ENCODE measurements at regions not wholly inside any gene's neighbourhood (a gene's known extent, or its start where the extent isn't known, plus 50 kb on each side); places are given as distances from the start of the nearest gene placed in this dataset.
"Not testable (repeated sequence)": the region's sequence is repeated elsewhere in the genome, so short reads cannot be mapped to it uniquely, and the experiment has no call there.

DNA sequence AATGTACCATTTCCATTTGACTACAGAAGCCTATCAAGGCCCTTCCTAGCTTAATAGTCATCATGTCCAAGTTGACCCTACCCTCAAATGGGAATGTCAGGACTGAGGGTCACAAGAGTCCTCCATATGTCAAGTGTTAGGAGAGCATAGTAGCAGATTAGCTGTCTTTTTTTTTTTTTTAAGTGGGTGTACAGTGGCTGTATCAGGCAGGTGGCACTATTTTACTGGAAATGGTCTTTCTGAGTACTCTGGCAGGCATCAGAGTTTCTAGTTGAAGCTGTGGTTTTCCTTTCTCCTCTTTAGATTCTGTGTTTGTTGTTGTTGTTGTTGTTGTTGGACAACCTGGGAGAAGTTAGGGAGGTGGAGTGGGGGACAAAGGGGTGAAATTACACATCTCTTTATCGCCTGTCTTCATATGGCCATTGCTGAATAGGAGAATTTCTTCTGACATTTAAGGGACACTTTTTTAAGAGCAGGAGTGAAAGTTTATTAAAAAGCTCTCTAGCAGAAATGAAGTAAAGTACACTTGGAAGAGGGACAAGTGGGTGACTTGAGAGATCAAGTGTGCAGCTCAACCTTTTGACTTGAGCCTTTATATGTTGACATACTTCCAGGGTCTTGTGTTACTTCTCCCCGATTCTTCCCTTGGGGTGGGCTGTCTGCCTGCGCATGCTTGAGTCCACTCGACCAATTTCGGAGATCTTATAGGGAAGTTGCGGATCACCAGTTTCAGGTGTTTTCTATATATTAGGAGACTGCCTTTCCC is 104.1 kb upstream of the FOXP2 start:
- no peaks in the 10 kb centered on the region for H3K9me3 Mint-ChIP-seq
- H3K27me3 Mint-ChIP-seq, result no peaks in the 10 kb centered on the region
- H3K36me3 Mint-ChIP-seq, result no peaks in the 10 kb centered on the region
- POLR2A ChIA-PET, result no interaction called here
- ATAC-seq (ENCODE audit: low read depth) (no peak), DNase-seq (no peak)
- H3K4me1 Mint-ChIP-seq, result no peaks in the 10 kb centered on the region
- H3K4me3 Mint-ChIP-seq, result no peak overlapping the region
- H3K27ac Mint-ChIP-seq, result no peak overlapping the region

DNA sequence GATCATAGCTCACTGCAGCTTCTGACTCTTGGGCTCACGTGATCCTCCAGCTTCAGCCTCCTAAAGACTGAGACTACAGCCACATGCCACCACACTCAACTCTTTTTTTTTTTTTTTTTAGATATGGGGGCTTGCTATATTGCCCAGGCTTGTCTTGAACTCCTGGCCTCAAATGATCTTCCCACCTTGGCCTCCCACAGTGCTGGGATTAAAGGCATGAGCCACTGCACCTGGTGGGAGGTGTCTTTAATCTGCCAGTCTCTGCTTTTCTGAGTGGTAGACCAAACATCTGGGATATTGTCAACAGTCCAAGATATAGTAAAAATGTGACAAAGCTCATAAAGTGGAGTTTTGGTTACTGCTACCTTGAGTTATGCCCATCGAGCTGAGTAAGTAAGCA is 104.9 kb upstream of the FOXP2 start:
- no peak for ATAC-seq (ENCODE audit: low read depth)
- no peaks in the 10 kb centered on the region for H3K36me3 Mint-ChIP-seq
- no peaks in the 10 kb centered on the region for H3K4me1 Mint-ChIP-seq
- H3K27ac Mint-ChIP-seq, result no peak overlapping the region
- no peaks in the 10 kb centered on the region for H3K27me3 Mint-ChIP-seq
- H3K9me3 Mint-ChIP-seq, result no peaks in the 10 kb centered on the region
- no peak for DNase-seq
- POLR2A ChIA-PET, result no interaction called here
- no peak overlapping the region for H3K4me3 Mint-ChIP-seq

DNA sequence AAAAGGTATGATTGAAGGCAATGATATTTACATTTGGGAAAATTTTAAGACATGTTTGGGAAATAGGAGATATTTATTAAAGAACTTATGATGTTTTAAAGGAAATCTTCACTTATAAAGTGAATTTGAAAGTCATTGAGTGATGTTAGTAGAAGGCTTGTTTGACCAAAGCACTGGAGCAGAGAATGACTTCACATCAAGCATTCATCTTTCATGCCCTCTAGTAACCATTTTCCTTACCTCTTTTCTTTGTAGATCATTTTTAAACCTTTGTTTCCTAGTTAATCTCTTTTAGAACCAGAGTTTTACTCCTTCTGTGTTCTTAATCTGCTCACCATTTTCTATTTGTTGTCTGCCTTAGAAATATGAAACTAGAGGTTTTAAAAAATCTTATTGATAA is 111.3 kb upstream of the FOXP2 start:
- H3K27ac Mint-ChIP-seq, result no peak overlapping the region

DNA sequence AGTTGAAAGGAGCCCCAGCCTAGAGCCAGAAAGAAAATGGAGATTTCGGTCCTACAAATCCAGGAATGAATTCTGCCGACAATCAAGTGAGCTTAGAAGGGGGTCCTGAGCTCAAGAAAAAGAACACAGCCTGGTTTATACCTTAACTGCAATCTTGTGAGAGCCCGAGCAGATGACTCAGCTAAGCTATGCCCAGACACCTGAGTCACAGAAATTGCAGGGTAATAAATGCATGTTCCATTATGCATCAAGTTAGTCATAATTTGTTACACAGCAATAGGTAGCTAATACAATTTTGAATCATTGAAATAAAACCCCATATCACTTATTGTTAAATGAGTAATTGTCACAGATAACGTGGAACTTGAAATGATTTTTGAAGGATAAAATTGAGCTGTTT is 111.8 kb upstream of the FOXP2 start:
- ATAC-seq (ENCODE audit: low read depth) (no peak), DNase-seq (no peak)
- H3K4me3 Mint-ChIP-seq, result no peak overlapping the region
- H3K9me3 Mint-ChIP-seq, result no peaks in the 10 kb centered on the region
- POLR2A ChIA-PET, result no interaction called here
- H3K27me3 Mint-ChIP-seq, result no peaks in the 10 kb centered on the region
- H3K36me3 Mint-ChIP-seq, result no peaks in the 10 kb centered on the region
- H3K4me1 Mint-ChIP-seq, result no peaks in the 10 kb centered on the region
- no peak overlapping the region for H3K27ac Mint-ChIP-seq

More for the DNA sequence above, 111.3 kb upstream of the FOXP2 start:
- ATAC-seq (ENCODE audit: low read depth) (no peak), DNase-seq (no peak)
- H3K9me3 Mint-ChIP-seq, result no peaks in the 10 kb centered on the region
- POLR2A ChIA-PET, result no interaction called here
- H3K4me1 Mint-ChIP-seq, result no peaks in the 10 kb centered on the region
- no peak overlapping the region for H3K4me3 Mint-ChIP-seq
- H3K27me3 Mint-ChIP-seq, result no peaks in the 10 kb centered on the region
- H3K36me3 Mint-ChIP-seq, result no peaks in the 10 kb centered on the region

DNA sequence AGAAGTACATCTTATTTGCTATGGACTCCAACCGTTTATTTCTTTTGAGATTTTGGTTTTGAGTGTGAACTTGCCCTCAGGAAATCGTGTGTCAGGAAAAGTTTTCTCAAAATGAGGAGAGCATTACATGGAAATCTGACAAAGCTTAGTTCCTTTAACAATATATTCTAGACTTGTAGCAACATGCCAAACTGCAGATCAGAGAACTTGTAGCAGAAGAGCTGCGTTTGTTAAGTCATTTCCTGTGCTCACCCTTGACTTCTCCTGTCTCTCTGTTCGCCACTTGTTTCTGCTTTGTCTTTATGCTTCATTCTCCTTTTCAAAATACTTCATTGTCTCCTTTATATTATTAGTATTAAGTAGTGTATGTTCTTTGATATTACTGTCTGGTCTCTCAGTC is 116.6 kb upstream of the FOXP2 start:
- Mint-ChIP-seq H3K36me3 (no peaks in the 10 kb centered on the region), H3K27ac (no peak overlapping the region), H3K4me1 (no peaks in the 10 kb centered on the region), H3K4me3 (no peak overlapping the region), H3K27me3 (no peaks in the 10 kb centered on the region), H3K9me3 (no peaks in the 10 kb centered on the region)
- ATAC-seq (ENCODE audit: low read depth), result no peak
- no peak for DNase-seq
- POLR2A ChIA-PET, result no interaction called here

DNA sequence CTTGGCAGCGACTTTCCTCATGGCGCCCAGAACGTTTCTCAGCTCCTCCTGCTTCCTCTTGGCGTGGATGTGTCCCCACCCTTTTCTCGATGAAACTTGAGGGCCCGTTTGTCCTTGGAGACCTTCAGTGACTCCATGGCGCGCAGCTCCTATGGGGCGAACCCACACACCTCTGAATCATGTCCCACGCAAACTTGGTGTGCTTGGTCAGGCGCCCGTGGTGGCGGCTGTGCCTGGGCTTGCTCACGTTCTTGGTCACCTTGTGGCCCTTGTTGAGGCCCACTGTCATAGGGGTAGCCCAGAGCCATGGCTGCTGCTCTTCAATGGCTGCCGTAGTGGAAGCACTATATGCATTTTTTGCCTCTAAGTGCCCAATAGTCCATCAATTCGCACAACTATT is 117.5 kb upstream of the FOXP2 start:
- H3K4me1 Mint-ChIP-seq, result no peaks in the 10 kb centered on the region
- H3K9me3 Mint-ChIP-seq, result no peaks in the 10 kb centered on the region
- no peaks in the 10 kb centered on the region for H3K27me3 Mint-ChIP-seq
- DNase-seq, result no peak
- H3K36me3 Mint-ChIP-seq, result no peaks in the 10 kb centered on the region
- ATAC-seq (ENCODE audit: low read depth), result no peak
- no peak overlapping the region for H3K4me3 Mint-ChIP-seq
- POLR2A ChIA-PET, result no interaction called here
- no peak overlapping the region for H3K27ac Mint-ChIP-seq

DNA sequence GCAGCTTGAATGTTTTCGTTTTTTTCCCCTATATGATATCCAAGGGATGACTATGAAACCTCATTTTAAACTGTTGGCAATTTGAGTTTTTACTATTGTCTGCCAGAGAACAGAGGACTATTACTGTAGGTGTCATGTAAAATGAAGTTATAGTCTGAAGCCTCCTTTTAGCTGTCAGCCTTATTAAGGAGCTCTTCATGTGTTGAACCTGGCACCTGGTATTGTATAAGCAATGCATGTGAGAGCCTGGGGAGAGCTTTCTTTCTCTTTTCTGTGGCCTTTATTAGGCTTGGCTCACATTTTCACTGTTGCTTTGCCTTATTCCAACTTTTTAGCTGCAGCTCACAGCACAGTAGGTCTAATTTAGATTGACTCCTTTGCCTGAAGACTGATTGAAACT is 119.1 kb upstream of the FOXP2 start:
- H3K27me3 Mint-ChIP-seq, result no peaks in the 10 kb centered on the region
- no peaks in the 10 kb centered on the region for H3K36me3 Mint-ChIP-seq
- no peaks in the 10 kb centered on the region for H3K9me3 Mint-ChIP-seq
- DNase-seq, result no peak
- POLR2A ChIA-PET, result no interaction called here
- H3K27ac Mint-ChIP-seq, result no peak overlapping the region
- no peaks in the 10 kb centered on the region for H3K4me1 Mint-ChIP-seq
- H3K4me3 Mint-ChIP-seq, result no peak overlapping the region
- no peak for ATAC-seq (ENCODE audit: low read depth)

DNA sequence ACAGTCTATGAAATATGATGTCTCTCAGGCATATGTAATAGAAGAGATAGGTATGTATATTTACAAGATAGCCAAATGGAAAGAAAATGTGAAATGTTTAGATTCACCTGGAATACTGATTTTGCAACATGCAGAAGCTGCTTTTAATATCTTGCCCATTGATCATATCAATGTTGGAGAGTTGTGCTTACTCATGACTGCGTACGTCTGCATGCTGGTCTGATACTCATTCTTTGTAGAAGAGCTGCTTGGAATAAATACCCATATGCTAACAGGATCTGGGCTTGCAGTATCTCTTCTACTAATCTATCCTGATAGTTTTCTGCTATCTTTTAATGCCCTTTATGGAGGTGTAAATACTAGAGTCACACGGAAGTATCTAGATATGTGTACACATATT is 120.6 kb upstream of the FOXP2 start:
- Mint-ChIP-seq H3K4me3 (no peak overlapping the region), H3K4me1 (no peaks in the 10 kb centered on the region), H3K27me3 (no peaks in the 10 kb centered on the region), H3K27ac (no peak overlapping the region), H3K9me3 (no peaks in the 10 kb centered on the region), H3K36me3 (no peaks in the 10 kb centered on the region)
- DNase-seq (no peak), ATAC-seq (ENCODE audit: low read depth) (no peak)
- POLR2A ChIA-PET, result no interaction called here

DNA sequence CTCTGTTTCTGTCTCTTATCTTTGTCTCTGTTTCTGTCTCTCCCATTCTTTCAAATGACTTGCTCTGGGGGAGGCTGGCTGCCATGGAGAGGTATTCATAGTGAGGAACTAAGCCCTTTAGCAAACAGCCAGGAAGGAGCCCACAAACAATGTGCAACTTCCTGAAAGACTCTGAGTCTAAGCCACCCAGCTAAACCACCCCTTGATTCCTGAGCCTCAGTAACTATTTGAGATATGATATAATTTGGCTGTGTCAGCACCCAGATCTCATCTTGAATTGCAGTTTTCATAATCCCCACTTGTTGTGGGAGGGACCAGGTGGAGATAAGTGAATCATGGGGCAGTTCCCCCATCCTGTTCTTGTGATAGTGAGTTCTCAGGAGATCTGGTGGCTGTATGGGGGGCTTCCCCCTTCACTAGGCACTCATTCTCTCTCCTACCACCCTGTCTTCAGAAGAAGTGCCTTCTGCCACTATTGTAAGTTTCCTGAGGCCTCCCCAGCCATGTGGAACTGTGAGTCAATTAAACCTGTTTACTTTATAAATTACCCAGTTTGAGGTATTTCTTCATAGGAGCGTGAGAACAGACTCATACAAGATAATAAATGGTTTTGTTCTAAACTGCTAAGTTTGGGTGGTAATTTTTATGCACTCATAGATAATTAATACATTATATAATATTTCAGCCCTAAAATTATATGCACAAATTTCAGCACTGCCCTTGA is 121.2 kb upstream of the FOXP2 start:
- Mint-ChIP-seq H3K27ac (no peak overlapping the region), H3K36me3 (no peaks in the 10 kb centered on the region), H3K27me3 (no peaks in the 10 kb centered on the region), H3K4me1 (no peaks in the 10 kb centered on the region), H3K9me3 (no peaks in the 10 kb centered on the region), H3K4me3 (no peak overlapping the region)
- ATAC-seq (ENCODE audit: low read depth) (no peak), DNase-seq (no peak)
- POLR2A ChIA-PET, result no interaction called here

DNA sequence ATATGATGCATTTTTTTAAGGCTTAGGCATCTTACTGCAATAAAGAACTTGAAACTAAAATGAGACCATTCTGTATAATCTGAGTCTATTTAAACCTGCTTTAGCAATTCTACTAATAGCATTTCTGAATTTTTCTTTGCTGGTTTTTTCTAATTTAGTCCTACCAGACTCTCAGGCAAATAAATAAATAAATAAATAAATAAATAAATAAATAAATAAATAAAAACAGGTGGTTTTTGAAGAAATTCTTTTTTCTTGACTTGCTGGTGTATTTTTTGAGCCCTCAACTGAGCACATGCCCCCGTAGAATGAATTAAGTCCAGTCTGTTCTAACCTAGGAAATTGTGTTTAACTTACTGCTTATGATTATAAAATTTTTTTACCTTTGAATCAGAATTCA is 134.7 kb upstream of the FOXP2 start:
- H3K27ac Mint-ChIP-seq, result no peak overlapping the region
- no peaks in the 10 kb centered on the region for H3K4me1 Mint-ChIP-seq
- POLR2A ChIA-PET, result no interaction called here
- no peak overlapping the region for H3K4me3 Mint-ChIP-seq
- ATAC-seq (ENCODE audit: low read depth), result no peak
- no peaks in the 10 kb centered on the region for H3K9me3 Mint-ChIP-seq
- DNase-seq, result no peak
- no peaks in the 10 kb centered on the region for H3K27me3 Mint-ChIP-seq
- H3K36me3 Mint-ChIP-seq, result no peaks in the 10 kb centered on the region

DNA sequence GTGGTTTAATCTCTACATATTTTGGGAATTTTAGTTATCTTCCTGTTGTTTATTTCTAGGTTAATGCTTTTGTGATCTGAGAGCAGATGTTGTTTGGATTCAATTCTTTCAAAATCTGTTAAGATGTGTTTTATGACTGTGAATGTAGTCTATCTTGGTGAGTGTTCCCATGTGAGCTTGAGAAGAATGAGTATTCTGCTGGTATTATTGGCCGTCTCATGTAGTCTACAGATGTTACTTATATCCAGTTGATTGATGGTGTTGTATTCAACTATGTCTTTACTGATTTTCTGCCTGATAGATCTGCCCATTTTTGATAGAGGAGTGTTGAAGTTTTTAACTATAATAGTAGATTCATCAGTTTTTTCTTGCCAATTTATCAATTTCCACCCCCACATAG is 141.4 kb upstream of the FOXP2 start:
- POLR2A ChIA-PET, result no interaction called here
- Mint-ChIP-seq H3K9me3 (no peaks in the 10 kb centered on the region), H3K36me3 (no peaks in the 10 kb centered on the region), H3K4me3 (no peak overlapping the region), H3K27ac (no peak overlapping the region), H3K27me3 (no peaks in the 10 kb centered on the region), H3K4me1 (no peaks in the 10 kb centered on the region)
- DNase-seq (no peak), ATAC-seq (ENCODE audit: low read depth) (no peak)

DNA sequence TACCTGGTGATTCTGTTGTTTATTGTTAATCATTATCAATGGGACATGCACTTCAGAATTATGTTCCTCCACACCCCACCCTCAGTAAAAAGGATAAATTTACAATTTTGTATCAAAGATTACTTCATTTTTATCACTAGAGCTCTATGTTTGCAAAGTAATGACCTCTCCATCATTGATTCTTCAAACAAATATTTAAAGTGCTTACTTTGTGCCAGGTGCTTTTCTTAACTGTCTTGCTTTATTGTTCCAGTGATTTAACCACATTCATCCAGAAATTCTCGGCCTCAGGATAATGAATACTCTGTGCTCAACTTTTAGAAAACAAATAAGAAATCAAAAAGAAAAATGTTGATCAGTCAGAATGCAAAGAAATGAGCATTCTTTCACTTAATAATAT is 144.9 kb upstream of the FOXP2 start:
- no peak overlapping the region for H3K27ac Mint-ChIP-seq
- POLR2A ChIA-PET, result no interaction called here
- no peaks in the 10 kb centered on the region for H3K27me3 Mint-ChIP-seq
- no peak overlapping the region for H3K4me3 Mint-ChIP-seq
- peaks cover 1% of the 10 kb centered on the region for H3K9me3 Mint-ChIP-seq
- ATAC-seq (ENCODE audit: low read depth) (no peak), DNase-seq (no peak)
- no peaks in the 10 kb centered on the region for H3K4me1 Mint-ChIP-seq
- H3K36me3 Mint-ChIP-seq, result no peaks in the 10 kb centered on the region

DNA sequence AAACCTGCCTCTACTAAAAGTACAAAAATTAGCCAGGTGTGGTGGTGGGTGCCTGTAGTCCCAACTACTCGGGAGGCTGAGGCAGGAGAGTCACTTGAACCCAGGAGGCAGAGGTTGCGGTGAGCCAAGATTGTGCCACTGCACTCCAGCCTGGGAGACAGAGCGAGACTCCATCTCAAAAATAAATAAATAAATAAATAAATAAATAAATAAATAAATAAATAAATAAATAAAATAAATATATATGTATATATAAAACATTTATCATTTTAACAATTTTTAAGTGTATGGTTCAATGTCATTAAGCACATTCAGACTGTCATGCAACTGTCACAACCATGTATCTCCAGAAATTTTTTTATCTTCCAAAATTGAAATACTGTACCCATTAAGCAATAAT is 147.1 kb upstream of the FOXP2 start:
- ATAC-seq (ENCODE audit: low read depth); H3K27ac Mint-ChIP-seq; H3K36me3 Mint-ChIP-seq; DNase-seq; H3K4me3 Mint-ChIP-seq; H3K4me1 Mint-ChIP-seq; H3K9me3 Mint-ChIP-seq; H3K27me3 Mint-ChIP-seq: not testable (repeated sequence)
- POLR2A ChIA-PET, result interaction anchor here (0.6 kb wide), 1 partner anchor 171 kb away, joined by 3 read pairs; no protein-coding TSS in a partner anchor

DNA sequence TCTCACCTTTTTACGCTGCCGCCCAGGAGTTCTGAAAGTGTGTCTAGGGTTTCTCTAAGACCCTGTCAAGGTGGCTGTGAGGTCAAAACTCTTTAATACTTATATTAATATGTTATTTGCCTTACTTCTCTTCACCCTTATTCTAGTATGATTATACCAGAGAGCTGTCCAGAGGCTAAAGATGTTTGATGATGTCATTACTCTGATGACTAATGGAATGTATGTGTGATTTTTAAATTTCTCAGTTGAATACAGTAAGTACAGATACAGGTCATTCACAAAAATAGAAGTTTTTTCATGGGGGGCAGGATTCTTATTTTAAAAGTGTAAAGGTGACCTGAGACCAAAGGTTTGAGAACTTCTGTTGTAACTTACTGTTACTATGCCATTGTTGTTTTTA is 150.6 kb upstream of the FOXP2 start:
- no peak for DNase-seq
- Mint-ChIP-seq H3K36me3 (no peaks in the 10 kb centered on the region), H3K4me3 (no peak overlapping the region), H3K27ac (no peak overlapping the region), H3K27me3 (no peaks in the 10 kb centered on the region), H3K4me1 (no peaks in the 10 kb centered on the region), H3K9me3 (peaks cover 1% of the 10 kb centered on the region)
- POLR2A ChIA-PET, result no interaction called here
- no peak for ATAC-seq (ENCODE audit: low read depth)
